ENCODE measurements at regions not wholly inside any gene's neighbourhood (a gene's known extent, or its start where the extent isn't known, plus 50 kb on each side); places are given as distances from the start of the nearest gene placed in this dataset.
"Not testable (repeated sequence)": the region's sequence is repeated elsewhere in the genome, so short reads cannot be mapped to it uniquely, and the experiment has no call there.

DNA sequence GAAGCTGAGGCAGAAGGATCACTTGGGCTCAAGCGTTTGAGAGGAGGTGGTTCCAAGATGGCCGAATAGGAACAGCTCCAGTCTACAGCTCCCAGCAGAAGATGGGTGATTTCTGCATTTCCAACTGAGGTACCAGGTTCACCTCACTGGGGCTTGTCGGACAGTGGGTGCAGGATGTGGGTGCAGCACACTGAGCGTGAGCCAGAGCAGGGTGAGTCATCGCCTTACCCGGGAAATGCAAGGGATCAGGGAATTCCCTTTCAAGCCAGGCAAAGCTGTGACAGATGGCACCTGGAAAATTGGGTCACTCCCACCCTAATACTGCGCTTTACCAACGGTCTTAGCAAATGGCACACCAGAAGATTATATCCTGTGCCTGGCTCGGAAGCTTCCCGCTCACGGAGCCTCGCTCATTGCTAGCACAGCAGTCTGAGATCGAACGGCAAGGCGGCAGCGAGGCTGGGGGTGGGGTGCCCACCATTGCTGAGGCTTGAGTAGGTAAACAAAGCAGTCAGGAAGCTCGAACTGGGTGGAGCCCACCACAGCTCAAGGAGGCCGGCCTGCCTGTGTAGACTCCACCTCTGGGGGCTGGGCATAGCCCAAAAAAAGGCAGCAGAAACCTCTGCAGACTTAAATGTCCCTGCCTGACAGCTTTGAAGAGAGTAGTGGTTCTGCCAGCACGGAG is 482.6 kb upstream of the DAB2 start:
- H3K27ac Mint-ChIP-seq; H3K36me3 Mint-ChIP-seq; intact Hi-C loops (cut with micrococcal nuclease); H3K9me3 ChIP-seq (ENCODE audit: control insufficient read depth in 1 of 2, low read length in 2 of 2); H3K4me3 Mint-ChIP-seq; POLR2A ChIA-PET (ENCODE audit: partially characterized antibody); CTCF ChIA-PET (ENCODE audit: partially characterized antibody); H3K4me1 Mint-ChIP-seq; H3K4me3 ChIP-seq (ENCODE audit: low read length in 2 of 2); H3K4me1 ChIP-seq (ENCODE audit: insufficient read depth, low read length); H3K27ac ChIP-seq (ENCODE audit: low read depth, low read length); H3K36me3 ChIP-seq (ENCODE audit: insufficient read depth, low read length); H3K27me3 ChIP-seq (ENCODE audit: insufficient read depth, low read length): not testable (repeated sequence)
- Mint-ChIP-seq H3K27me3 (peaks cover 21 to 26% of the 10 kb centered on the region in 2 donors), H3K9me3 (peaks cover 0 to 21% (median 6%) of the 10 kb centered on the region in 8 donors)
- peak in 1 of 5 donors; percentile 27 for DNase-seq

GRCh38 chr5:39906146-39906545 is 481.4 kb upstream of the DAB2 start:
- no peaks in the 10 kb centered on the region for H3K36me3 ChIP-seq (ENCODE audit: insufficient read depth, low read length)
- no peak overlapping the region for H3K4me3 ChIP-seq (ENCODE audit: low read length in 2 of 2)
- POLR2A ChIA-PET (ENCODE audit: partially characterized antibody): no interaction called here
- Mint-ChIP-seq H3K4me3 (no peak overlapping the region), H3K9me3 (peaks cover 0 to 21% (median 6%) of the 10 kb centered on the region in 8 donors), H3K36me3 (no peaks in the 10 kb centered on the region), H3K4me1 (no peaks in the 10 kb centered on the region), H3K27me3 (peaks cover 21 to 26% of the 10 kb centered on the region in 2 donors), H3K27ac (no peak overlapping the region)
- H3K4me1 ChIP-seq (ENCODE audit: insufficient read depth, low read length): no peaks in the 10 kb centered on the region
- no peak overlapping the region for H3K27ac ChIP-seq (ENCODE audit: low read depth, low read length)
- no peaks in the 10 kb centered on the region for H3K27me3 ChIP-seq (ENCODE audit: insufficient read depth, low read length)
- intact Hi-C loops (cut with micrococcal nuclease): no loop called here
- H3K9me3 ChIP-seq (ENCODE audit: control insufficient read depth in 1 of 2, low read length in 2 of 2): no peaks in the 10 kb centered on the region
- no peak for DNase-seq
- CTCF ChIA-PET (ENCODE audit: partially characterized antibody): no interaction called here

DNA sequence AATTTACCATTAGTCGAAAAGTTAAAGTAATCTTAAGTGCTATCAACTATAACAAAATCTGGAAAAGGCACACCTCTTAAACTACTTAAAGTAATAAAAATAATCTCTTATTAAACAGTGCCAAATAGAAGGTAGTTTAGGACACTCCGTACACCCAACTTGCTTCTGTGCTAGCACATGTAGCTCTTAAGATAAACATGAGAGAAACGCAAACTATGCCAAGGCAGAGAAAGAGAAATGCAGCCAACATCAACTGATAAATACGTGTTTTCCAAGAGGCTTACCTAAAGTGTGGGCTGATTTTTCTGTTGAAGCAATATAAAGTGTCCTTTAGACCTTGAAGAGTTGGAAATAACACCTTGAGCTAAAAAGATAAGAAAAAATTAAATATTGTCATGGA is 480.6 kb upstream of the DAB2 start:
- no peaks in the 10 kb centered on the region for H3K36me3 ChIP-seq (ENCODE audit: insufficient read depth, low read length)
- Mint-ChIP-seq H3K27me3 (peaks cover 20 to 26% of the 10 kb centered on the region in 2 donors), H3K36me3 (no peaks in the 10 kb centered on the region), H3K4me3 (no peak overlapping the region), H3K9me3 (peaks cover 0 to 21% (median 6%) of the 10 kb centered on the region in 8 donors), H3K27ac (no peak overlapping the region), H3K4me1 (no peaks in the 10 kb centered on the region)
- ChIA-PET POLR2A (ENCODE audit: partially characterized antibody) (no interaction called here), CTCF (ENCODE audit: partially characterized antibody) (no interaction called here)
- no peaks in the 10 kb centered on the region for H3K4me1 ChIP-seq (ENCODE audit: insufficient read depth, low read length)
- no peak overlapping the region for H3K4me3 ChIP-seq (ENCODE audit: low read length in 2 of 2)
- H3K27ac ChIP-seq (ENCODE audit: low read depth, low read length): no peak overlapping the region
- no peaks in the 10 kb centered on the region for H3K27me3 ChIP-seq (ENCODE audit: insufficient read depth, low read length)
- intact Hi-C loops (cut with micrococcal nuclease): no loop called here
- H3K9me3 ChIP-seq (ENCODE audit: control insufficient read depth in 1 of 2, low read length in 2 of 2): no peaks in the 10 kb centered on the region
- DNase-seq: no peak

DNA sequence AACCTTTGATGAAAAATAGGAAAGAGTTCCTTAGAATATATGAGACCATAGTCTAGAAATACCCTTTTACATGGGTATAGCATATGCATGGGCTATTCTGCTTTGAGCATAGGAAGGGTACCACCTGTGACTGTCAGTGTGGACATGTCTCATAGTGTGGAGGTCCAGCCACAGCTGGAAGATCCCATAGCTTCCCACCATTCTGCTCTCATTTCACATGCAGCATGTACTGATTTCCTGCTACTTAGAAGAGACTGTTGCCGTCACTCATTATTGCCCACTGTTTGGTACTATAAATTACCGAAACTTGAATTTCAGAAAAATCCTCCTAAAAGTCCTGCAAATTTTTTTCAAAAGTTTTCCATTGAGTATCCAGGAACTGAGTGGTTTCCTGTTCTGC is 477.8 kb upstream of the DAB2 start:
- Mint-ChIP-seq H3K36me3 (no peaks in the 10 kb centered on the region), H3K4me3 (no peak overlapping the region), H3K27me3 (peaks cover 13 to 20% of the 10 kb centered on the region in 2 donors), H3K9me3 (peaks cover 0 to 5% (median 0%) of the 10 kb centered on the region in 8 donors), H3K27ac (no peak overlapping the region), H3K4me1 (no peaks in the 10 kb centered on the region)
- intact Hi-C loops (cut with micrococcal nuclease): no loop called here
- ChIA-PET CTCF (ENCODE audit: partially characterized antibody) (no interaction called here), POLR2A (ENCODE audit: partially characterized antibody) (no interaction called here)
- Histone ChIP-seq H3K27me3 (ENCODE audit: insufficient read depth, low read length) (no peaks in the 10 kb centered on the region), H3K36me3 (ENCODE audit: insufficient read depth, low read length) (no peaks in the 10 kb centered on the region), H3K27ac (ENCODE audit: low read depth, low read length) (no peak overlapping the region), H3K9me3 (ENCODE audit: control insufficient read depth in 1 of 2, low read length in 2 of 2) (no peaks in the 10 kb centered on the region), H3K4me3 (ENCODE audit: low read length in 2 of 2) (no peak overlapping the region), H3K4me1 (ENCODE audit: insufficient read depth, low read length) (no peaks in the 10 kb centered on the region)
- no peak for DNase-seq

DNA sequence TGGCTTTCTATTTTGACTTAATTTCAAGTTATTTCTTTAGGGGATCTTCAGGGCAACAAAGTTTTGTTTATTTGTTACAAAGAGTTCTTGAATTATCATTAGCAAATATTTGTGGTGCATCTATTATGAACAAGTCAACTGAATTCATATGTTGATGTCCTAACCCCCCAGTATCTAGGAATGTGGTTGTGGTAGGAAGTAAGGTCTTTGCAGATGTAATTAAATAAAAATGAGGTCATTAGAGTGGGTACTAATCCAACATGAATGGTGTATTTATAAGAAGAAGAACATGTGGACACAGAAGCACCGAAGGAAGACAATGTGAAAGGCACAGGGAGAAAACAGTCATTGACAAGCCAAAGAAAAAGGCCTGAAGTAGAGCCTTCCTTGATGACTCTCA is 474.0 kb upstream of the DAB2 start:
- Histone ChIP-seq H3K9me3 (ENCODE audit: control insufficient read depth in 1 of 2, low read length in 2 of 2) (no peaks in the 10 kb centered on the region), H3K4me3 (ENCODE audit: low read length in 2 of 2) (no peak overlapping the region), H3K27me3 (ENCODE audit: insufficient read depth, low read length) (no peaks in the 10 kb centered on the region), H3K4me1 (ENCODE audit: insufficient read depth, low read length) (no peaks in the 10 kb centered on the region), H3K27ac (ENCODE audit: low read depth, low read length) (no peak overlapping the region), H3K36me3 (ENCODE audit: insufficient read depth, low read length) (no peaks in the 10 kb centered on the region)
- H3K27ac Mint-ChIP-seq: no peak overlapping the region
- ChIA-PET POLR2A (ENCODE audit: partially characterized antibody) (no interaction called here), CTCF (ENCODE audit: partially characterized antibody) (no interaction called here)
- no peaks in the 10 kb centered on the region for H3K36me3 Mint-ChIP-seq
- no peak overlapping the region for H3K4me3 Mint-ChIP-seq
- H3K4me1 Mint-ChIP-seq: no peaks in the 10 kb centered on the region
- no peaks in the 10 kb centered on the region for H3K9me3 Mint-ChIP-seq
- intact Hi-C loops (cut with micrococcal nuclease): no loop called here
- DNase-seq: no peak
- H3K27me3 Mint-ChIP-seq: peaks cover 5 to 10% of the 10 kb centered on the region in 2 donors

DNA sequence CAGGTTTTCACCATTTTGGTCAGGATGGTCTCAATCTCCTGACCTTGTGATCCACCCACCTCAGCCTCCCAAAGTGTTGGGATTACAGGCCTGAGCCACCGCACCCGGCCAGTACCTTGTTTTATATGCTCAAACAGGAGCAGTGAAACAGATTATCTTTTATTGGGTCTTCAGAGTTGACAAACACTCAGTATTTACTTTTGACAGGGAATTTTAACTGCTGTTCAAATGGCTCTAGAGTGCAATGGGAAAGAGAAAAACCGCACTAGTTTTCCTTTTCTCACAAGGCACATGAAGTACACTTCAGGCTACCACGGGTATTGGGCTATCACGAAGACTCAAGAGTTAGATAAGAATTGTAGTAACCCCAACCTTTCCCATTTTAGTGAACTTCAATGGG is 471.9 kb upstream of the DAB2 start:
- Histone ChIP-seq H3K4me1 (ENCODE audit: insufficient read depth, low read length) (no peaks in the 10 kb centered on the region), H3K27ac (ENCODE audit: low read depth, low read length) (no peak overlapping the region), H3K27me3 (ENCODE audit: insufficient read depth, low read length) (no peaks in the 10 kb centered on the region), H3K9me3 (ENCODE audit: control insufficient read depth in 1 of 2, low read length in 2 of 2) (no peaks in the 10 kb centered on the region), H3K36me3 (ENCODE audit: insufficient read depth, low read length) (no peaks in the 10 kb centered on the region), H3K4me3 (ENCODE audit: low read length in 2 of 2) (no peak overlapping the region)
- Mint-ChIP-seq H3K27me3 (peaks cover 0 to 6% of the 10 kb centered on the region in 2 donors), H3K4me3 (no peak overlapping the region), H3K4me1 (no peaks in the 10 kb centered on the region), H3K36me3 (no peaks in the 10 kb centered on the region), H3K27ac (no peak overlapping the region), H3K9me3 (no peaks in the 10 kb centered on the region)
- intact Hi-C loops (cut with micrococcal nuclease): no loop called here
- no peak for DNase-seq
- ChIA-PET POLR2A (ENCODE audit: partially characterized antibody) (no interaction called here), CTCF (ENCODE audit: partially characterized antibody) (no interaction called here)

DNA sequence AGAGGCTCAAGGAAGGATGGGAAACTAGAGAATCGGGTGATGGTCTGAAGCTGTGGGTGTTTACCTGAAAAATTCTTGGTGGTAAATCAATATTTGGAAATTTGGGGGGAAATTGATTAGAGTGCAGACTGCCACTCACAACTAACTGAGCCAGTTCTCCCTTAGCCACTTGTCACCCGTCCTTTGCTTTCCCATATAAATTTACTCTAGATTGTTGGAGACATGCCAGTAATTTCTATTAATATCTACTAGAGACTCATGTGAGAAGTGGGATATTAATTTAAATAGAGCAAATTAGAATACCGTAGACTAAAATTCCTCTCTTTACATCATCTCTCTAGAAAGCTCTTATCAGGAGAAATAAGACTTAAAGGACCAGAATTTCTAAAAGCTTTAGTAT is 471.3 kb upstream of the DAB2 start:
- no peaks in the 10 kb centered on the region for H3K27me3 ChIP-seq (ENCODE audit: insufficient read depth, low read length)
- no peak for DNase-seq
- Mint-ChIP-seq H3K4me1 (no peaks in the 10 kb centered on the region), H3K27ac (no peak overlapping the region), H3K36me3 (no peaks in the 10 kb centered on the region), H3K4me3 (no peak overlapping the region), H3K9me3 (no peaks in the 10 kb centered on the region), H3K27me3 (peaks cover 0 to 6% of the 10 kb centered on the region in 2 donors)
- H3K4me1 ChIP-seq (ENCODE audit: insufficient read depth, low read length): no peaks in the 10 kb centered on the region
- no peak overlapping the region for H3K4me3 ChIP-seq (ENCODE audit: low read length in 2 of 2)
- no peaks in the 10 kb centered on the region for H3K36me3 ChIP-seq (ENCODE audit: insufficient read depth, low read length)
- H3K9me3 ChIP-seq (ENCODE audit: control insufficient read depth in 1 of 2, low read length in 2 of 2): no peaks in the 10 kb centered on the region
- CTCF ChIA-PET (ENCODE audit: partially characterized antibody): no interaction called here
- POLR2A ChIA-PET (ENCODE audit: partially characterized antibody): no interaction called here
- intact Hi-C loops (cut with micrococcal nuclease): no loop called here
- no peak overlapping the region for H3K27ac ChIP-seq (ENCODE audit: low read depth, low read length)

DNA sequence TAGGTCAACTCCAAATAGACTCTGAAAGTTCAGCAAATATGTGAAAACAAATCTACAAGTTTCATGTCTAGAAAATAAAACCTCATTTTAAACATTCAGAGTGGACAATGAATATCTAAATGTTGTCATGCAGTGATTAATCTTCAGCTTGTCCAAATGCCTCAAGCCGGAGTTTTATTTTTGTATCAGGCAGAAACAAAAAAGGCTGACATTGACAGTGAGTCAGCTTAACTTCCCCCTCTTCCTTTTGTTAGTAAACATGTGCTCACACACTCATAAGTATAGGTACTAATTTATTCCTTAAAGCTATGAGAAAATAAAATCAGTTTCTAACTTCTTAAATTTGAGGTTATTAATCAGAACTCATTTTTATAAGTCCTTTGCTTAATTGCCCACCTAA is 467.9 kb upstream of the DAB2 start:
- Histone ChIP-seq H3K4me3 (ENCODE audit: low read length in 2 of 2) (no peak overlapping the region), H3K4me1 (ENCODE audit: insufficient read depth, low read length) (no peaks in the 10 kb centered on the region), H3K36me3 (ENCODE audit: insufficient read depth, low read length) (no peaks in the 10 kb centered on the region), H3K27me3 (ENCODE audit: insufficient read depth, low read length) (no peaks in the 10 kb centered on the region), H3K9me3 (ENCODE audit: control insufficient read depth in 1 of 2, low read length in 2 of 2) (no peaks in the 10 kb centered on the region), H3K27ac (ENCODE audit: low read depth, low read length) (no peak overlapping the region)
- H3K27me3 Mint-ChIP-seq: peaks cover 0 to 3% of the 10 kb centered on the region in 2 donors
- POLR2A ChIA-PET (ENCODE audit: partially characterized antibody): no interaction called here
- CTCF ChIA-PET (ENCODE audit: partially characterized antibody): no interaction called here
- no peak for DNase-seq
- peaks cover 0 to 2% (median 0%) of the 10 kb centered on the region in 8 donors for H3K9me3 Mint-ChIP-seq
- intact Hi-C loops (cut with micrococcal nuclease): no loop called here
- no peak overlapping the region for H3K27ac Mint-ChIP-seq
- H3K4me3 Mint-ChIP-seq: no peak overlapping the region
- no peaks in the 10 kb centered on the region for H3K4me1 Mint-ChIP-seq
- H3K36me3 Mint-ChIP-seq: no peaks in the 10 kb centered on the region
